Aorta (tissue), 5 donors: ENCODE measurements at regions not wholly inside any gene's neighbourhood (a gene's known extent, or its start where the extent isn't known, plus 50 kb on each side); places are given as distances from the start of the nearest gene placed in this dataset.

Source experiments
- ATAC-seq: fragments of 200-7000 bp; cut with Tn5 transposase; one replicate; pipeline ENCODE4 v1.9.1; 2022; ENCODE audit warnings: moderate library complexity; ENCODE audit not compliant: low FRiP score
- DNase-seq, 2 donors: peaks; one replicate each; pipeline ENCODE4 v3.0.0-alpha.2; 2020
- H3K27ac ChIP-seq, 2 donors: one replicate each; pipeline ENCODE4 v1.5.1; 2013; ENCODE audit warnings: low read length in 2 of 2, mild to moderate bottlenecking in 2 of 2, moderate library complexity in 2 of 2, control low read depth in 1 of 2, inconsistent platforms in 1 of 2, low read depth in 1 of 2
- H3K27me3 ChIP-seq, 2 donors: one replicate each; pipeline ENCODE4 v1.6.1; 2013; ENCODE audit warnings: control low read depth in 1 of 2, low read length in 1 of 2, mild to moderate bottlenecking in 1 of 2, moderate library complexity in 1 of 2; ENCODE audit not compliant: insufficient read depth in 2 of 2, control insufficient read depth in 1 of 2
- H3K36me3 ChIP-seq, 2 donors: one replicate each; pipeline ENCODE4 v1.6.1; 2013; ENCODE audit warnings: control low read depth in 1 of 2, low read length in 1 of 2, mild to moderate bottlenecking in 1 of 2; ENCODE audit not compliant: insufficient read depth in 2 of 2, control insufficient read depth in 1 of 2
- H3K4me1 ChIP-seq, 2 donors: one replicate each; pipeline ENCODE4 v1.6.1; 2013; ENCODE audit warnings: low read length in 2 of 2, control low read depth in 1 of 2, mild to moderate bottlenecking in 1 of 2, moderate library complexity in 1 of 2; ENCODE audit not compliant: insufficient read depth in 2 of 2, control insufficient read depth in 1 of 2
- H3K4me3 ChIP-seq, 2 donors: one replicate each; pipeline ENCODE4 v1.5.1; 2013; ENCODE audit warnings: low read length in 2 of 2, control low read depth in 1 of 2, mild to moderate bottlenecking in 1 of 2
- H3K9me3 ChIP-seq: one replicate; pipeline ENCODE4 v1.6.1; 2013; ENCODE audit warnings: mild to moderate bottlenecking, low read length; ENCODE audit not compliant: control insufficient read depth
- WGBS, 2 donors: extraction: QIAGEN DNeasy Blood & Tissue Kit; methylation state at CpG; one replicate each; pipeline ENCODE4 v1.1.7; 2013; 5-methylcytosine and 5-hydroxymethylcytosine counted together
- intact Hi-C, 2 donors: fragments of 100-400 bp; cut with DNase I; formaldehyde crosslinking; loops; one replicate each; pipeline versions ENCODE4 v1.14.2 to v1.15.0; 2022
- donor health status: healthy with polysubstance abuse.
- donor health status: Bipolar disorder and iron deficiency.
- donor health status: DM: no; HTN: no; CAD: no.
- donor health status: DM: no; HTN: no; CAD: no.
- donor health status: DM: yes; HTN: yes; CAD: no.

GRCh38 chr2:149873936-149874335 is 286.4 kb upstream of the MMADHC start:
- 74 to 75% methylated on average over 1 of the region's 1 CpG for WGBS, 2 donors
- no peaks in the 10 kb centered on the region for H3K27me3 ChIP-seq
- no peak overlapping the region for H3K4me3 ChIP-seq
- ATAC-seq (no peak), DNase-seq (no peak)
- H3K4me1 ChIP-seq: no peaks in the 10 kb centered on the region
- no peak overlapping the region for H3K27ac ChIP-seq
- no peaks in the 10 kb centered on the region for H3K9me3 ChIP-seq
- H3K36me3 ChIP-seq: no peaks in the 10 kb centered on the region
- intact Hi-C loops: no loop called here

DNA sequence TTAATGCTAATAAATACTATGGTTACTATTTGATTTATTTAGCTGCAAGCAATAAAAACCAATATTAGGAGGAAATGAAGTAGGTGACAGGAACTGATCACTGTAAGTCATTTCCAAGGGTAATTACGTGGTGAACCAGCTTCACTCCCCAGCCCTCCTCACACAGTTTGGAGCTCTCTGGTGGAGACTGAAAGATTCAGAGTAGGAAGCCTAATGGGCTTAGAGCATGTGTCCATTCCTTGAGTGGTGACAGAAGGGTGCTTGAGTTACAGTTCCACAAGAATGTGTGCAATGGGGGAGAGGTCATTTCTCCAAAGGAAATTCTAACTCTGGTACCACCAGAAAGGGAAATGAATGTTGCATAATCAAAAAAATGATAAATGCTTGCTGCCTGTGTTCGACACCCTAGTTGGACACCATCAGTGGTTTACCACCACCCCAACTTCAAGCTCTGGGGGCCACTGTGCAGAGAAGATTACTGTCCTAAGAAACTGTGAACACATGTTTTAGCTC is 285.1 kb upstream of the MMADHC start:
- ATAC-seq (no peak), DNase-seq (no peak)
- intact Hi-C loops: no loop called here
- WGBS, 2 donors: 91 to 94% methylated on average over 2 of the region's 2 CpGs
- Histone ChIP-seq H3K27ac (no peak overlapping the region), H3K9me3 (no peaks in the 10 kb centered on the region), H3K4me1 (no peaks in the 10 kb centered on the region), H3K36me3 (no peaks in the 10 kb centered on the region), H3K4me3 (no peak overlapping the region), H3K27me3 (no peaks in the 10 kb centered on the region)

GRCh38 chr2:149872041-149872440 is 284.5 kb upstream of the MMADHC start:
- intact Hi-C loops: no loop called here
- DNase-seq (no peak), ATAC-seq (no peak)
- Histone ChIP-seq H3K27ac (no peak overlapping the region), H3K27me3 (no peaks in the 10 kb centered on the region), H3K36me3 (no peaks in the 10 kb centered on the region), H3K9me3 (no peaks in the 10 kb centered on the region), H3K4me3 (no peak overlapping the region), H3K4me1 (no peaks in the 10 kb centered on the region)
- WGBS, 2 donors: 68 to 89% methylated on average over 2 of the region's 2 CpGs

- intact Hi-C loops: no loop called here
- WGBS, 2 donors: 54 to 57% methylated on average over 6 of the region's 6 CpGs
Observed at GRCh38 chr2:149871091-149871885, 283.7 kb upstream of the MMADHC start.

GRCh38 chr2:149863227-149863626 is 275.7 kb upstream of the MMADHC start:
- 96% methylated on average over 2 of the region's 2 CpGs for WGBS, 2 donors
- Histone ChIP-seq H3K4me3 (no peak overlapping the region), H3K27ac (no peak overlapping the region), H3K9me3 (no peaks in the 10 kb centered on the region), H3K4me1 (peaks cover 0 to 3% of the 10 kb centered on the region in 2 donors), H3K36me3 (no peaks in the 10 kb centered on the region), H3K27me3 (no peaks in the 10 kb centered on the region)
- intact Hi-C loops: no loop called here
- ATAC-seq (no peak), DNase-seq (no peak)

More at GRCh38 chr2:149871091-149871885, 283.7 kb upstream of the MMADHC start:
- H3K4me1 ChIP-seq: no peaks in the 10 kb centered on the region
- no peak for DNase-seq
- no peak overlapping the region for H3K27ac ChIP-seq
- H3K9me3 ChIP-seq: no peaks in the 10 kb centered on the region
- H3K27me3 ChIP-seq: no peaks in the 10 kb centered on the region
- no peak overlapping the region for H3K4me3 ChIP-seq
- ATAC-seq: no peak
- H3K36me3 ChIP-seq: no peaks in the 10 kb centered on the region

- 95 to 98% methylated on average over 2 of the region's 2 CpGs for WGBS, 2 donors
- Histone ChIP-seq H3K36me3 (no peaks in the 10 kb centered on the region), H3K4me3 (no peak overlapping the region), H3K4me1 (peaks cover 0 to 3% of the 10 kb centered on the region in 2 donors), H3K27me3 (no peaks in the 10 kb centered on the region), H3K9me3 (no peaks in the 10 kb centered on the region), H3K27ac (no peak overlapping the region)
- intact Hi-C loops: no loop called here
- no peak for ATAC-seq
- no peak for DNase-seq
Observed at GRCh38 chr2:149861034-149861433, 273.5 kb upstream of the MMADHC start.

DNA sequence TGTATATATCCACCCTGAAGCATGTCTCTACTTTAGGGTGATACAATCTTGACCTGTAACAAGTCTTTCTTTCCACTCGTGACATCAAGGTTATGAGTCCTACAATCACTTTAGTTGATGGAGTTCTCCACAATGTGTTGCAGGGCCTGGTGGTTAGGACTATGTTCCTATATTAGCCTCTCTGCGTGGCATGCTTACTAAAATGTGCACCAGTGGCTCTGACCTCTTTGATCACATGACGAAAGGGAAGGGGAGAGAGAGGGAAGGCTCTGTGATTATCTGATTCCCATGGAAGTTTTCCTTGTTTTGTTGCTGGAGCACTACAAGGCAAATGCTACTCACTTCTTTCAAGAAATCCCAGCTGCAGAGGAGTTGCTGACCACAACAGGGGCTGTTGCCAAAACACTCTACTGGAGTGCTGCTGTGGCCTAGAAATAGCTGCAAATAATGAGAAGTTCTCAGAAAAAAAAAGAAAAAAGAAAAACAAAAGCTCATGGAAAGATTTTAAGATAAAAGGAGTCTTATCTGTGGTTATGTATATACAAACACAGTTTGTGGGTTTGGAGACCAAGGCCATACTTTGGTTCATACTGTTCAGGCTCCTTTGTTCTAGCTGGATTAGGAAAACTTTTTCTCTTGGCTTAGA is 272.8 kb upstream of the MMADHC start:
- intact Hi-C loops: no loop called here
- no peaks in the 10 kb centered on the region for H3K27me3 ChIP-seq
- H3K4me1 ChIP-seq: peaks cover 0 to 3% of the 10 kb centered on the region in 2 donors
- WGBS, 2 donors: 50 to 63% methylated on average over 3 of the region's 3 CpGs
- no peaks in the 10 kb centered on the region for H3K36me3 ChIP-seq
- H3K9me3 ChIP-seq: no peaks in the 10 kb centered on the region
- peak overlapping the region; percentile 21 to 22 for H3K27ac ChIP-seq
- DNase-seq: peak in 1 of 2 donors; percentile 66
- H3K4me3 ChIP-seq: no peak overlapping the region
- ATAC-seq: peak; percentile 68

GRCh38 chr2:149858901-149859634 is 271.5 kb upstream of the MMADHC start:
- H3K4me3 ChIP-seq: no peak overlapping the region
- ATAC-seq (no peak), DNase-seq (no peak)
- H3K36me3 ChIP-seq: no peaks in the 10 kb centered on the region
- no peaks in the 10 kb centered on the region for H3K9me3 ChIP-seq
- H3K27me3 ChIP-seq: no peaks in the 10 kb centered on the region
- no peak overlapping the region for H3K27ac ChIP-seq
- intact Hi-C loops: no loop called here
- 71 to 78% methylated on average over 6 of the region's 6 CpGs for WGBS, 2 donors
- H3K4me1 ChIP-seq: peaks cover 0 to 3% of the 10 kb centered on the region in 2 donors
